DND-41 (cell line): ENCODE measurements at regions not wholly inside any gene's neighbourhood (a gene's known extent, or its start where the extent isn't known, plus 50 kb on each side); places are given as distances from the start of the nearest gene placed in this dataset.

Experiments used
- CTCF ChIP-seq: IDR thresholded peaks from 2 replicates; pipeline ENCODE4 v1.5.1; 2012; ENCODE audit warnings: borderline replicate concordance, low read length, moderate library complexity, mild to moderate bottlenecking; ENCODE audit not compliant: poor library complexity, severe bottlenecking; ENCODE audit errors: extremely low read depth
- EZH2 ChIP-seq: IDR thresholded peaks from 3 replicates; pipeline ENCODE4 v1.6.1; 2012; ENCODE audit warnings: borderline replicate concordance, low read depth, mild to moderate bottlenecking, moderate library complexity, low read length, inconsistent platforms; ENCODE audit not compliant: severe bottlenecking

GRCh38 chrX:13373027-13373426 is 53.2 kb upstream of the ATXN3L start:
- TF ChIP-seq CTCF, result no peak
- TF ChIP-seq EZH2, result no peak
